GM19324 (cell line): ENCODE measurements at regions not wholly inside any gene's neighbourhood (a gene's known extent, or its start where the extent isn't known, plus 50 kb on each side); places are given as distances from the start of the nearest gene placed in this dataset.

Experiments
- ATAC-seq: cut with Tn5 transposase; IDR thresholded peaks from one replicate; pipeline ENCODE4 v1.9.1; 2021; ENCODE audit warnings: mild to moderate bottlenecking, moderate library complexity; ENCODE audit not compliant: unreplicated experiment, low FRiP score

- no peak for ATAC-seq
Measured at GRCh38 chr7:9937944-9938631, 1035.6 kb upstream of the PHF14 start.

GRCh38 chr7:9939176-9939575, 1034.5 kb upstream of the PHF14 start:
- ATAC-seq = no peak

DNA sequence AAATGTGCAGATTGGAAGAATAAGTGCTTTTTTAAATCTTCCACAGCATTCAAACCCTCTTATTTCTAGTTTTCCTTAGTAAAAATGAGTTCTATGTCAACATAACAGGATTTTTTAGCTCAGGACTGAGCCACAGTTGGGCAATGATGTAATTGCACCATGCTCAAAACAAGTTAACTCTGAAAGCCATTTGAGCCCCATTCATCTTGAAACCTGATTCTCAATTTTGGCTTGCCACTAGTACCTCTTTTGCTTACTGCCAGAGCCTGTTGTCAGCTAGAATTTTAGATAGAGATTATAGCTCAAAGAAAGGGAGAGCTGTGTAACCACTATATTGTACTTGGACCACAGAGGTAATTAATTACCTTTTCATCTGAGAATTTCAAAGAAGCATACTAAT, 1028.5 kb upstream of the PHF14 start:
- ATAC-seq = no peak

DNA sequence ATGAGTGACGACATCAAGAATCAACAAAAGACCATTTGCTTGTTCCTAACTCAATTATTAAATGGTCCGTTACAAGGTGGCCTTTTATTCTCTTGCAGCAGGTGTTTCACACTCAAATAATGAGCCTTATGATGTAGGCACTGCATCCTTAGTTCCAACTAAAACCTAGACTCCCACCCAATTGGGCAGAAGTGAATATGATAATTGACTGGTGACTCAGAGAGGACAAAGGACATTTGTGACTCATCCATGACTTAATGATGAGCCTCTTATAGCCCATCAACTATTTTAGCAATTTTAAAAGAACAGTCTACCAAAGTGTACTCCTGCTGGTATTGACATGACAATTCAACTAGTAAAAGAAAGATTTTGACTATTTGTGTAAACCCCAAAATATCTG, 1027.8 kb upstream of the PHF14 start:
- no peak for ATAC-seq

GRCh38 chr7:9955138-9955537, 1018.5 kb upstream of the PHF14 start:
- no peak for ATAC-seq

DNA sequence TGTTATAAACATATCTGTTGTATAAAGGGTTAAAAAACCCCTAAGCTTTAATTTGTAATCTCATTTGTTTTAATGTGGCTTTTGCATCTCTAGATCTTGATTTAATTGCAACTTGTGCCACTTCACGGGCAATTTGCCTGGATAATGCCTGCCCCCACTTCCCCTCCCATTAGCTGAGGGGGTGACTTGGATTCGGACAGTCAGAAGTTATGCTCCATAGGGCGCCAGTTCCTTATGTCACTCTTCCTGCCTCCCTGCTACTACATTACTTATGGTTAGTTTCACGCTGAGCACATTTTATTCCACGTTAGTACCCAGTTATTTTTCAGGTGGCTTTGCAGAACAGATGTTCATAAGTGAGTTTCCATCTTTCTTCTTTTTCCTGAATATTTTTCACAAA, 1015.2 kb upstream of the PHF14 start:
- no peak for ATAC-seq

GRCh38 chr7:9960460-9960859, 1013.2 kb upstream of the PHF14 start:
- no peak for ATAC-seq

DNA sequence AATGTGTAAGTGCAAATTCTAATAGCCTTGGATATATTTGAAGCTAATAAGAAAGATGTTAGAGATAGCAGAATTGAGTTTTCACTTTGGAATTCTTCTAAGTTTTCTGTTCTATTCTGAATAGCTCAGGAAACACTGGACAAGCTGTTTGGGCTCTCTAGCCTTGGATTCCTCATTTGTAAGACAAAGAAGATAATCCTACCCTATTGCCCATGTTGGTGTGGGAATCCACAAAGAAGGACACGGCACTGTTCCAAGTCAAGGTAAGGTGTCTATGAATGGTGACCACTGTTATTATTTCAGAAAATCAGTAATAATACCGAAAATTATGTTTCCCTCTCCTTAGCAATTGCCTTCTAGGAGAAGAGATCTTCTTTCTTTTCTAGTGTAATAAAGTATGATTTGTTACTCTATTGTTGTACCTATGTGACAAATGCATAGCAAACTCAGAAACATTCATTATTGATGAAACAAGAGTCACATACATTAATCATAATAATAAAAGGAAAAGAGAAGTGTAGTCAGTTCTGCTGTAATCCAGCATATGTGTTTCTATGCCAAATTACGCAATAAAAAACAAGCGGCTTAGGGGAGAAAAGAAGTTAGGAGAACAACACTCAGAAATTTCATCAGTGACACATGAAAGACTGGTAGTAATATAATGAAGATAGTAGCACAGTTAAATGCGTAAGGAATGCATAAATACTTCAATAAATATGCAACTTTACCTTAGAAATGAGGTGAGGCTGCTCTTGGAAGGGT, 1012.3 kb upstream of the PHF14 start:
- no peak for ATAC-seq

- ATAC-seq = no peak
Measured at GRCh38 chr7:9962742-9963141, 1010.9 kb upstream of the PHF14 start.

- ATAC-seq = no peak
Measured at GRCh38 chr7:9978106-9979064, 995.3 kb upstream of the PHF14 start.

DNA sequence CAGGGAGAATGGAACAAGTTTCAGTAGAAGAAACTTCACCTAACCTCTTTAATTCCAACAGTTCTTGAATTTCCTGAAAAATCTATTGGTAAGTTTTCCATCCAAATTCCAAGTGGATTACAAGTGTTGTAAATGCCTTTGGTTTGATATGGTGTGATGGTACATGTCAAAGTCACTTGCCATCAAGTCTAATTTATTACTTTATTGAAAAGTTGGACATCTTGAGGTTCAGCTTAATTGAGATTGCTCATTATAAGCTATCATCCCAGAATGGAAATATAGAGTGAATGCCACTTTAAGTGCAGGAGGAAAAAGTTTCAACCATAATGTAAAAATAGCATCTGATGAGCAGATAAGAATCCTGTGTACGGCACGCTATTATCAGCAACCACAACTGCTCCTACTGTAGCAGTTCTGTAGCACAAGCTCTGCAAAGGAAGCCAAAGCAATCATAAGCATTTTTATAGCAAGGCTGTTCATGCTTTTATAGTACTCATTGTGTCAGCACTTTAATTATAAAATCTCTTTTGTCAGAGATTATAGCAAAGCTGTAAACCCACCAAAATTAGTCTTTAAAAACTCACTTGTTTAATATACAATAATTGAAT, 991.8 kb upstream of the PHF14 start:
- ATAC-seq = no peak

DNA sequence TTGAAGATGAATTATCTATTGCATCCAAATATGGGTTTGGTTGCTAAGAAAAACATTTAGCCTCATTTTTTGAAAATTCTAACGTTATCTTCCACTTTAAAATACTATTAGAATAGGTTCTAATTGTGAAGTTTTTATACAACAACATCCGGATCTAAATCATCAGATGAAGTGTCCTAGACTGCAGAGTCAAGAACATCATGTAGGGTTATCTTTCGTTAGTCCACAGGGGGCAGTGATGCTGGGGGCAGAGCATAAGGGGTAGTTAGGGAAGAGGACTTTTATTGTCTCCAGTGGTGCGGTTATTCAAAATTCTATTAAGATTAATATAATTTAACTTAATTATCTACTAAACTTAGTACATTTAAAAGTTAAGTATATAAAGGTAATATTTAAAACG, 990.6 kb upstream of the PHF14 start:
- no peak for ATAC-seq

DNA sequence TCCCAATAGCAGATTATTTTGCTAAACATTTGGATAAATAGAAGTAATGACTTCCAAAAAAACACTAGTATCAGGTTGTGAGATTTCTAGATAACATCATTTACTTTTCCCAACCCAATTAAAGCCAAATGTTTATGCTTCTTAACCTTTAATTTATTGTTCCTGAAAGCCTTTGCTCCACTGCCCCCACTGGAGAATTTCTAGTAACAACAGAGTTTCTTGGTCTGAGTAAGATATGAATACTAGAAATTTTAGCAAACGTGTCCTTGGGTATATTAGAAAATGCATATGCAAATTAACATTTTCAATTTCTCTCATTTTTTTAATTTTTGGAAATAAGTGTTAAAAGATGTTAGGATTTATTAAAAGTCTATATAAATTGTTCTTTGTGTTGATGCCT, 958.0 kb upstream of the PHF14 start:
- ATAC-seq = no peak

DNA sequence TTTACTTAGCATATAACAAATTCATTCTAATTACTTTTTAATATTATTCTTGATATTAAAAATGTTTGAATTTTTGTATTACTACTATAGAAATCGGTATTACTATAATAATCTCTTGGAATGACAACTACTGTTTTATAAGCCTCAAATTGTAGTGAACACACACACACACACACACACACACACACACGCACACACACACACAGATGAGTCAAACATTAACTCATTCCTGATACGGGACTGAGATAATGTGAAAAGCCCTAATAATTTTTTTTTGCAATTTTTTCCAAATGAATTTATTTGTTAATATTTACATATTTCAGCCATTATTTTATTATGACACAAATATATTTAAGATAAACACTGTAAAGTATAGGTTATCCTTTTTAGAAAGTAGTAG, 951.2 kb upstream of the PHF14 start:
- no peak for ATAC-seq

DNA sequence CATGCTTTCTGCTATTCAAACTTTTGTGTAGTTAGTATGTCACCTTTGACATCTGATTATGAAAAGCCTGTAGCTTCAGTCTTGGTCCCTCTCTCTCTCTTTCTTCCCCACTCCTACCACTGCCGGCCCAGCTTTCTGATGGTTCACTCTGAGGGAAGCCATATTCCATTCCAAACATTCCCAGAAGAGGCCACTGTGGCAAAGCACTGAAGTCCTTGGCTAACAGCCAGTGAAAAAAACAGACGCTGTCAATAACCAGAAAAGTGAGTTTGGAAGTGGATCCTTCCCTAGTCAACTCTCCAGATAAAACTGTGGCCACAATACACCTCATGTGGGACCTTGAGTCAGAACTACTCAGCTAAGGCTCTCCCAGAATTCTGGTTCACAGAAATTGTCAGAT, 950.7 kb upstream of the PHF14 start:
- ATAC-seq = no peak

DNA sequence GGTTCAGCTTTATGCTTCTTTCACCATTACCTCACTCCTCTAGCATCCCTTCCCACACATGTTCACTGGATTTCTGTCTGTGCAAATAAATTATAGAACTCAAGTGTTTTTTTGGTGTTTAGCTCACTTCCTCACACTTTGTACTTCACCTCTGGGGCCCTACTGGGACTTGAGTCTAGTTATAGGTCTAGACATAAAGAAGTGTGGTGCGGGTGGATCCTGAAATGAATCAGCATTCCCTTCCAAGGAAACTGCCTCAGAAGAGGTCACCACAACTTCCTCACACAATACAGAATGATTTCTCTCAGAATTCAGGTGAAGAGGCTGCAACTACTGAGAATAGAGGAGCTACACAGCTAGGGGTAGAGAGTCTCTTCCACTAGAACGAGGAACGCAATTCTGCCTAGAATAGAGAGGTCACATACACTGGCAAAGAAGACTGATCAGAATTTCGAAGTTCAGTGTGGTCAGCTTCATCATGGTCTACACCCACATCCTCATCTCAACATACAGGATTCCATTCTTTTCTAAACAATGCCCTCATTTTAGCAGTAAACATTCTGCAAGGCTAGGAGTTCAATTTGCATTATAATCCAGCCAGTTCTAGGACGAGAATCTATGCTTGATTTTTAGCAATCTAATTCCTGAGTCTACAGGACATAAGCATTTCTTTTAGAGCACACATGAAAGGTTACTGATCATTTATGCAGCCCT, 938.7 kb upstream of the PHF14 start:
- no peak for ATAC-seq

- ATAC-seq = no peak
Measured at GRCh38 chr7:10036693-10037092, 937.0 kb upstream of the PHF14 start.

- ATAC-seq = no peak
Measured at GRCh38 chr7:10038351-10038750, 935.3 kb upstream of the PHF14 start.

- ATAC-seq = no peak
Measured at GRCh38 chr7:10040674-10041073, 933.0 kb upstream of the PHF14 start.

GRCh38 chr7:10070899-10071298, 902.8 kb upstream of the PHF14 start:
- no peak for ATAC-seq
